ENCODE measurements at regions not wholly inside any gene's neighbourhood (a gene's known extent, or its start where the extent isn't known, plus 50 kb on each side); places are given as distances from the start of the nearest gene placed in this dataset.
"Not testable (repeated sequence)": the region's sequence is repeated elsewhere in the genome, so short reads cannot be mapped to it uniquely, and the experiment has no call there.

GRCh38 chr10:130713731-130714130, 577.5 kb downstream of the GLRX3 start:
- no peak overlapping the region for H3K27ac ChIP-seq
- intact Hi-C loops (cut with DNase I), result no loop called here
- no peak for DNase-seq (ENCODE audit: low spot score)
- WGBS, result 92% methylated on average over 8 of the region's 8 CpGs
- H3K9me3 ChIP-seq, result no peaks in the 10 kb centered on the region
- H3K4me1 ChIP-seq (replicated peaks), result no peaks in the 10 kb centered on the region
- H3K36me3 ChIP-seq, result no peaks in the 10 kb centered on the region
- TF ChIP-seq POLR2AphosphoS5 (IDR thresholded peaks at IDR 0.05) (no peak), CTCF (IDR thresholded peaks at IDR 0.05) (no peak), POLR2A (IDR thresholded peaks at IDR 0.05) (no peak)
- no peaks in the 10 kb centered on the region for H3K27me3 ChIP-seq (replicated peaks; ENCODE audit: insufficient read depth)
- no peak overlapping the region for H3K4me3 ChIP-seq

- Histone ChIP-seq H3K9me3 (no peaks in the 10 kb centered on the region), H3K27ac (no peak overlapping the region), H3K4me3 (no peak overlapping the region), H3K36me3 (no peaks in the 10 kb centered on the region), H3K4me1 (replicated peaks) (no peaks in the 10 kb centered on the region), H3K27me3 (replicated peaks; ENCODE audit: insufficient read depth) (no peaks in the 10 kb centered on the region)
- no peak for DNase-seq (ENCODE audit: low spot score)
- intact Hi-C loops (cut with DNase I), result no loop called here
- WGBS, result 72% methylated on average over 20 of the region's 20 CpGs
- TF ChIP-seq CTCF (IDR thresholded peaks at IDR 0.05) (no peak), POLR2AphosphoS5 (IDR thresholded peaks at IDR 0.05) (no peak), POLR2A (IDR thresholded peaks at IDR 0.05) (no peak)
Measured at GRCh38 chr10:130714742-130715467, 578.7 kb downstream of the GLRX3 start.

GRCh38 chr10:130715686-130716670, 579.8 kb downstream of the GLRX3 start:
- DNase-seq (ENCODE audit: low spot score), result no peak
- Histone ChIP-seq H3K27me3 (replicated peaks; ENCODE audit: insufficient read depth) (no peaks in the 10 kb centered on the region), H3K4me3 (no peak overlapping the region), H3K27ac (no peak overlapping the region), H3K4me1 (replicated peaks) (no peaks in the 10 kb centered on the region), H3K9me3 (no peaks in the 10 kb centered on the region), H3K36me3 (no peaks in the 10 kb centered on the region)
- WGBS, result 88% methylated on average over 12 of the region's 12 CpGs
- intact Hi-C loops (cut with DNase I), result no loop called here
- no peak for TF ChIP-seq CTCF (IDR thresholded peaks at IDR 0.05)
- no peak for TF ChIP-seq POLR2A (IDR thresholded peaks at IDR 0.05)
- no peak for TF ChIP-seq POLR2AphosphoS5 (IDR thresholded peaks at IDR 0.05)

DNA sequence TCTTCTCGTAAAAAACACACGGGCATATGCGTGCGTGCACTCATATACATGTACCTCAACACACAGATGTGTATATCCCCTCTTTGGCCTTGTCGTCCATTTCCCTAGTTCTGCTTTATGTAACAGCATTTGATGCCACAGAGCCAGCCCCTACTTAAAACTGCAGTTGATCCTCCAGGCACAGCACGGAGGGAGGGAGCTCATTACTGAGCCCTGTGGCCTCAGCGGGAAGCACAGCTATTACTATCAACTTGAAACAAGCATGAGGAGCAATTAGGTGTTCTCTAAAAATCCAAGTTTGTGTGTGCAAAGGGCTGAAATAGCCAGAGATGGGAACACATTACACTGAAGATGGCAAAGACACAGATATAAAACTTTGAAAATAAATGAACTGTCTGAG, 580.9 kb downstream of the GLRX3 start:
- 56% methylated on average over 7 of the region's 7 CpGs for WGBS
- TF ChIP-seq POLR2AphosphoS5 (IDR thresholded peaks at IDR 0.05) (no peak), POLR2A (IDR thresholded peaks at IDR 0.05) (no peak)
- Histone ChIP-seq H3K4me3 (no peak overlapping the region), H3K36me3 (no peaks in the 10 kb centered on the region), H3K27me3 (replicated peaks; ENCODE audit: insufficient read depth) (no peaks in the 10 kb centered on the region), H3K9me3 (no peaks in the 10 kb centered on the region), H3K27ac (no peak overlapping the region), H3K4me1 (replicated peaks) (no peaks in the 10 kb centered on the region)
- no peak for DNase-seq (ENCODE audit: low spot score)
- intact Hi-C loops (cut with DNase I), result no loop called here

DNA sequence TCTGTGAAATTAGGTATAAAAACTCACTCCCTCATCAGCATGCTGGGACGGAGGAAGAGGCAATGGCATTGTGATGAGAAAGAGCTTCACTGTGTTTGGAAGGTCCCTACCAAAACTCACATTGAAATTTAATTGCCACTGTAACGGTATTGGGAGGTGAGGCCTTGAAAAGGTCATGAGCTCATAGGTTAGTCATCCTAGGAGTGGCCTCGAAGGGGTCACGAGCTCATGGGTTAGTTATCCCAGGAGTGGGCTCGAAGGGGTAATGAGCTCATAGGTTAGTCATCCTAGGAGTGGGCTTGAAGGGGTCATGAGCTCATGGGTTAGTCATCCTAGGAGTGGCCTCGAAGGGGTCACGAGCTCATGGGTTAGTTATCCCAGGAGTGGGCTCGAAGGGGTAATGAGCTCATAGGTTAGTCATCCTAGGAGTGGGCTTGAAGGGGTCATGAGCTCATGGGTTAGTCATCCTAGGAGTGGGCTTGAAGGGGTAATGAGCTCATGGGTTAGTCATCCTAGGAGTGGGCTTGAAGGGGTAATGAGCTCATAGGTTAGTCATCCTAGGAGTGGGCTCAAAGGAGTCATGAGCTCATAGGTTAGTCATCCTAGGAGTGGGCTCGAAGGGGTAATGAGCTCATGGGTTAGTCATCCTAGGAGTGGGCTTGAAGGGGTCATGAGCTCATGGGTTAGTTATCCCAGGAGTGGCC, 582.7 kb downstream of the GLRX3 start:
- WGBS, result 74% methylated on average over 9 of the region's 9 CpGs
- intact Hi-C loops (cut with DNase I); DNase-seq (ENCODE audit: low spot score); H3K4me3 ChIP-seq; H3K9me3 ChIP-seq; H3K36me3 ChIP-seq; H3K4me1 ChIP-seq (replicated peaks); H3K27me3 ChIP-seq (replicated peaks; ENCODE audit: insufficient read depth); H3K27ac ChIP-seq: not testable (repeated sequence)
